ENCODE measurements at regions not wholly inside any gene's neighbourhood (a gene's known extent, or its start where the extent isn't known, plus 50 kb on each side); places are given as distances from the start of the nearest gene placed in this dataset.

DNA sequence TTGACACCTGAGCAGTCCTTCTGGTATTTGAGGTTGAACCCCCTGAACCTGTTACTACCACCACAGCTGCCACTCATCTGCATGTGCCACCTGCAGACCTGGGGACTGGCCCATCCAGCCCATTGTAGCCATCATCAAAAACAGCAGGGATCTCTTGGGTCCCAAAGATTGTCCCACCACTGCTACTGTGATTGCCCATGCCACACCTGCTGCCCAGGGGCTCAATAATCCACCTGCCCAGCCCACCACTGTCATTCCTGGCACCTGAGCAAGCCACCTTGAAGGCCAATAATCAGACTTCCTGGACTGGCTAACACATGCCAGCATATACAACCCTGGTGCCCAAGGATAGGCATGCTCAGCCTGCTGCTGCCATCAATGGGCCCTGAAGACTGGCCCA lies 327.6 kb downstream of the CYRIA start:
- TF ChIP-seq POLR2A (IDR thresholded peaks at IDR 0.05), result no peak
- TF ChIP-seq, protein P1, sequence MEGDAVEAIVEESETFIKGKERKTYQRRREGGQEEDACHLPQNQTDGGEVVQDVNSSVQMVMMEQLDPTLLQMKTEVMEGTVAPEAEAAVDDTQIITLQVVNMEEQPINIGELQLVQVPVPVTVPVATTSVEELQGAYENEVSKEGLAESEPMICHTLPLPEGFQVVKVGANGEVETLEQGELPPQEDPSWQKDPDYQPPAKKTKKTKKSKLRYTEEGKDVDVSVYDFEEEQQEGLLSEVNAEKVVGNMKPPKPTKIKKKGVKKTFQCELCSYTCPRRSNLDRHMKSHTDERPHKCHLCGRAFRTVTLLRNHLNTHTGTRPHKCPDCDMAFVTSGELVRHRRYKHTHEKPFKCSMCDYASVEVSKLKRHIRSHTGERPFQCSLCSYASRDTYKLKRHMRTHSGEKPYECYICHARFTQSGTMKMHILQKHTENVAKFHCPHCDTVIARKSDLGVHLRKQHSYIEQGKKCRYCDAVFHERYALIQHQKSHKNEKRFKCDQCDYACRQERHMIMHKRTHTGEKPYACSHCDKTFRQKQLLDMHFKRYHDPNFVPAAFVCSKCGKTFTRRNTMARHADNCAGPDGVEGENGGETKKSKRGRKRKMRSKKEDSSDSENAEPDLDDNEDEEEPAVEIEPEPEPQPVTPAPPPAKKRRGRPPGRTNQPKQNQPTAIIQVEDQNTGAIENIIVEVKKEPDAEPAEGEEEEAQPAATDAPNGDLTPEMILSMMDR (IDR thresholded peaks at IDR 0.05), result no peak
